H1 (cell line): ENCODE measurements at regions not wholly inside any gene's neighbourhood (a gene's known extent, or its start where the extent isn't known, plus 50 kb on each side); places are given as distances from the start of the nearest gene placed in this dataset.

ENCODE experiments used
- POLR2A ChIP-seq, 2 experiments: IDR thresholded peaks; 1 replicate in 1 of 2; 2 replicates in 1 of 2; pipeline ENCODE4 v1.6.1; 2011; ENCODE audit warnings: low read depth in 2 of 2, low read length in 2 of 2, mild to moderate bottlenecking in 2 of 2; ENCODE audit errors: control extremely low read depth in 1 of 2
- RFX5 ChIP-seq: IDR thresholded peaks from 2 replicates; pipeline ENCODE4 v1.6.1; 2011; ENCODE audit warnings: low read depth, low read length, improper control_type of control experiment, borderline replicate concordance

- no peak for TF ChIP-seq POLR2A (IDR thresholded peaks at IDR 0.05; ENCODE audit: control extremely low read depth in 1 of 2, low read depth in 2 of 2, low read length in 2 of 2)
- no peak for TF ChIP-seq RFX5
These were observed 307.0 kb downstream of the AASDHPPT start (continued) for GRCh38 chr11:106384429-106384828.
